SK-N-SH treated with all-trans-retinoic acid at 6 μM for 48 hours (cell line): ENCODE measurements at regions not wholly inside any gene's neighbourhood (a gene's known extent, or its start where the extent isn't known, plus 50 kb on each side); places are given as distances from the start of the nearest gene placed in this dataset.

Source experiments
- ATAC-seq: fragments of 200-7000 bp; cut with Tn5 transposase; 3 replicates; pipeline ENCODE4 v1.9.1; 2020; ENCODE audit warnings: mild to moderate bottlenecking, moderate library complexity
- ARNTL ChIP-seq: fragments of 450-650 bp; formaldehyde crosslinking; IDR thresholded peaks from 2 replicates; pipeline ENCODE4 v1.5.0; 2020; ENCODE audit warnings: low read depth, mild to moderate bottlenecking, moderate library complexity, borderline replicate concordance
- BACH2 ChIP-seq: fragments of 250-450 bp; sonication (Bioruptor Pico); IDR thresholded peaks from 2 replicates; pipeline ENCODE4 v1.9.0; 2021; ENCODE audit warnings: mild to moderate bottlenecking, borderline replicate concordance
- CSDC2 ChIP-seq: fragments of 250-450 bp; sonication (Bioruptor Pico); IDR thresholded peaks from 2 replicates; pipeline ENCODE4 v1.5.0; 2020; ENCODE audit warnings: mild to moderate bottlenecking, moderate library complexity
- CSRNP3 ChIP-seq: fragments of 250-450 bp; sonication (Bioruptor Pico); IDR thresholded peaks from 2 replicates; pipeline ENCODE4 v1.5.1; 2021; ENCODE audit warnings: mild to moderate bottlenecking, moderate library complexity
- ESRRG ChIP-seq: fragments of 250-450 bp; sonication (Bioruptor Pico); IDR thresholded peaks from 2 replicates; pipeline ENCODE4 v1.6.1; 2021; ENCODE audit warnings: mild to moderate bottlenecking
- GLIS3 ChIP-seq: fragments of 250-450 bp; sonication (Bioruptor Pico); IDR thresholded peaks from 2 replicates; pipeline ENCODE4 v1.5.0; 2020; ENCODE audit warnings: mild to moderate bottlenecking, moderate library complexity
- ISL1 ChIP-seq: fragments of 250-450 bp; sonication (Bioruptor Pico); IDR thresholded peaks from 2 replicates; pipeline ENCODE4 v2.1.2; 2022; ENCODE audit warnings: mild to moderate bottlenecking, moderate library complexity
- OSR1 ChIP-seq: fragments of 250-450 bp; sonication (Bioruptor Pico); IDR thresholded peaks from 2 replicates; pipeline ENCODE4 v1.8.0; 2022; ENCODE audit warnings: moderate library complexity, mild to moderate bottlenecking, inconsistent platforms
- PATZ1 ChIP-seq: fragments of 250-450 bp; sonication (Bioruptor Pico); IDR thresholded peaks from 2 replicates; pipeline ENCODE4 v1.8.0; 2020; ENCODE audit warnings: mild to moderate bottlenecking, moderate library complexity, borderline replicate concordance
- POU6F1 ChIP-seq: fragments of 250-450 bp; sonication (Bioruptor Pico); IDR thresholded peaks from 2 replicates; pipeline ENCODE4 v1.8.0; 2021; ENCODE audit warnings: low read depth, mild to moderate bottlenecking, moderate library complexity, borderline replicate concordance
- RARB ChIP-seq: fragments of 250-450 bp; sonication (Bioruptor Pico); IDR thresholded peaks from 2 replicates; pipeline ENCODE4 v1.8.0; 2021; ENCODE audit warnings: mild to moderate bottlenecking, moderate library complexity
- SNAI2 ChIP-seq: fragments of 250-450 bp; sonication (Bioruptor Pico); IDR thresholded peaks from 2 replicates; pipeline ENCODE4 v1.5.0; 2020; ENCODE audit warnings: mild to moderate bottlenecking, moderate library complexity
- TSHZ2 ChIP-seq: fragments of 250-450 bp; sonication (Bioruptor Pico); IDR thresholded peaks from 2 replicates; pipeline ENCODE4 v1.5.0; 2020; ENCODE audit warnings: mild to moderate bottlenecking, moderate library complexity
- ZC3H10 ChIP-seq: fragments of 250-450 bp; sonication (Bioruptor Pico); IDR thresholded peaks from 2 replicates; pipeline ENCODE4 v1.5.1; 2021; ENCODE audit warnings: mild to moderate bottlenecking, moderate library complexity
- ZFP3 ChIP-seq: fragments of 250-450 bp; sonication (Bioruptor Pico); IDR thresholded peaks from 2 replicates; pipeline ENCODE4 v1.5.0; 2020; ENCODE audit warnings: mild to moderate bottlenecking, moderate library complexity
- ZNF565 ChIP-seq: fragments of 450-650 bp; formaldehyde crosslinking; conservative IDR thresholded peaks from 2 replicates; pipeline ENCODE4 v1.5.0; 2020; ENCODE audit warnings: low read depth, mild to moderate bottlenecking, moderate library complexity
- ZNF70 ChIP-seq: fragments of 450-650 bp; formaldehyde crosslinking; IDR thresholded peaks from 2 replicates; pipeline ENCODE4 v1.5.0; 2020; ENCODE audit warnings: mild to moderate bottlenecking, moderate library complexity
- ZNF8 ChIP-seq: fragments of 450-650 bp; formaldehyde crosslinking; IDR thresholded peaks from 2 replicates; pipeline ENCODE4 v1.5.0; 2020; ENCODE audit warnings: mild to moderate bottlenecking, moderate library complexity

GRCh38 chr10:28841625-28842024, 164.3 kb downstream of the BAMBI start:
- TF ChIP-seq ZNF8 (no peak), RARB (no peak), ZC3H10 (no peak)
- TF ChIP-seq, all 23 proteins: peak for 0
- ATAC-seq = peak; percentile 86

GRCh38 chr10:28842321-28842720, 165.0 kb downstream of the BAMBI start:
- peak; percentile 83 for ATAC-seq
- TF ChIP-seq ISL1 (CRISPR knock-in tag) (peak; percentile 44; the same call in 1 of the 2 replicates), ARNTL (CRISPR knock-in tag) (no peak)
- TF ChIP-seq, all 23 proteins: peak for 1

GRCh38 chr10:28845009-28845682, 167.8 kb downstream of the BAMBI start:
- ATAC-seq = no peak
- no peak for TF ChIP-seq ZNF8
- TF ChIP-seq ISL1 (CRISPR knock-in tag) = no peak
- no peak for TF ChIP-seq OSR1 (CRISPR knock-in tag)
- TF ChIP-seq POU6F1 (CRISPR knock-in tag) = no peak
- TF ChIP-seq SNAI2 (CRISPR knock-in tag) = no peak
- no peak for TF ChIP-seq ZC3H10
- no peak for TF ChIP-seq ZFP3 (CRISPR knock-in tag)
- no peak for TF ChIP-seq GLIS3 (CRISPR knock-in tag)
- TF ChIP-seq ARNTL (CRISPR knock-in tag) = no peak
- no peak for TF ChIP-seq PATZ1
- no peak for TF ChIP-seq TSHZ2 (CRISPR knock-in tag)

- ATAC-seq = no peak
- TF ChIP-seq ZNF70 (CRISPR knock-in tag) = no peak
- no peak for TF ChIP-seq ZFP3 (CRISPR knock-in tag)
- no peak for TF ChIP-seq SNAI2 (CRISPR knock-in tag)
- no peak for TF ChIP-seq TSHZ2 (CRISPR knock-in tag)
- TF ChIP-seq RARB = no peak
- no peak for TF ChIP-seq ESRRG (CRISPR knock-in tag)
- TF ChIP-seq ARNTL (CRISPR knock-in tag) = no peak
- no peak for TF ChIP-seq CSRNP3 (CRISPR knock-in tag)
- no peak for TF ChIP-seq ZNF565 (CRISPR knock-in tag)
- no peak for TF ChIP-seq CSDC2
- TF ChIP-seq POU6F1 (CRISPR knock-in tag) = no peak
- no peak for TF ChIP-seq GLIS3 (CRISPR knock-in tag)
- TF ChIP-seq ISL1 (CRISPR knock-in tag) = no peak
- TF ChIP-seq ZNF8 = no peak
- no peak for TF ChIP-seq ZC3H10
- TF ChIP-seq BACH2 = no peak
- TF ChIP-seq PATZ1 = no peak
Measured at GRCh38 chr10:28849309-28849708, 172.0 kb downstream of the BAMBI start.
